ENCODE measurements at regions not wholly inside any gene's neighbourhood (a gene's known extent, or its start where the extent isn't known, plus 50 kb on each side); places are given as distances from the start of the nearest gene placed in this dataset.

DNA sequence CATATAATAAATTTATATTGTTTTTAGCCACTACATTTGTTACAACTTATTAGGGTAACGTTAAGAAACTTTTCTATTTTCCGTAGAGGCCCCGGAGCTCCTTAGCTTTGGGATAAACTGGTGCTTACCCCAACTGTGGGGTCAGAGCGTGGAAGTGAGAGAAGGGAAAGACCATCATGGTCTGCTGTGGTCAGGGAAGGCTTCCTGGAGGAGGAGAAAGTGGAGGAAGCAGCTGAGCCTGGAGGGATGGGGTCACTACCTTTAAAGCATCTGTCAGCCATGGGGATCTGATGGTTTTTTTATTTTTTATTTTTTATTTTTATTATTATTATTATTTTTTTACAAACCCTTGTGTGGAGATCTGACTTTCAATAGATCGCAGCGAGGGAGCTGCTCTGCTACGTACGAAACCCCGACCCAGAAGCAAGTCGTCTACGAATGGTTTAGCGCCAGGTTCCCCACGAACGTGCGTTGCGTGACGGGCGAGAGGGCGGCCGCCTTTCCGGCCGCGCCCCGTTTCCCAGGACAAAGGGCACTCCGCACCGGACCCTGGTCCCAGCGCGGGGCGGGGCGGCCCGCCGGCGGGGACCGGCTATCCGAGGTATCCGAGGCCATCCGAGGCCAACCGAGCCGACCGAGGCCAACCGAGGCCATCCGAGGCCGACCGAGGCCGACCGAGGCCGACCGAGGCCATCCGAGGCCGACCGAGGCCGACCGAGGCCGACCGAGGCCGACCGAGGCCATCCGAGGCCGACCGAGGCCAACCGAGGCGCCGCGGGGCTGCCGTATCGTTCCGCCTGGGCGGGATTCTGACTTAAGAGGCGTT is 1101.2 kb upstream of the TMEM132C start:
- TF ChIP-seq, protein P1, sequence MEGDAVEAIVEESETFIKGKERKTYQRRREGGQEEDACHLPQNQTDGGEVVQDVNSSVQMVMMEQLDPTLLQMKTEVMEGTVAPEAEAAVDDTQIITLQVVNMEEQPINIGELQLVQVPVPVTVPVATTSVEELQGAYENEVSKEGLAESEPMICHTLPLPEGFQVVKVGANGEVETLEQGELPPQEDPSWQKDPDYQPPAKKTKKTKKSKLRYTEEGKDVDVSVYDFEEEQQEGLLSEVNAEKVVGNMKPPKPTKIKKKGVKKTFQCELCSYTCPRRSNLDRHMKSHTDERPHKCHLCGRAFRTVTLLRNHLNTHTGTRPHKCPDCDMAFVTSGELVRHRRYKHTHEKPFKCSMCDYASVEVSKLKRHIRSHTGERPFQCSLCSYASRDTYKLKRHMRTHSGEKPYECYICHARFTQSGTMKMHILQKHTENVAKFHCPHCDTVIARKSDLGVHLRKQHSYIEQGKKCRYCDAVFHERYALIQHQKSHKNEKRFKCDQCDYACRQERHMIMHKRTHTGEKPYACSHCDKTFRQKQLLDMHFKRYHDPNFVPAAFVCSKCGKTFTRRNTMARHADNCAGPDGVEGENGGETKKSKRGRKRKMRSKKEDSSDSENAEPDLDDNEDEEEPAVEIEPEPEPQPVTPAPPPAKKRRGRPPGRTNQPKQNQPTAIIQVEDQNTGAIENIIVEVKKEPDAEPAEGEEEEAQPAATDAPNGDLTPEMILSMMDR (IDR thresholded peaks at IDR 0.05), result no peak
- no peak for TF ChIP-seq EZH2 (IDR thresholded peaks at IDR 0.05; ENCODE audit: borderline replicate concordance, insufficient read depth, low read depth, low read length, poor library complexity, severe bottlenecking)

Measured in B cell (primary cell).